ENCODE measurements at regions not wholly inside any gene's neighbourhood (a gene's known extent, or its start where the extent isn't known, plus 50 kb on each side); places are given as distances from the start of the nearest gene placed in this dataset.

GRCh38 chrX:121546317-121546716, 498.9 kb downstream of the GLUD2 start:
- no peak overlapping the region for H3K4me3 ChIP-seq
- H4K20me1 ChIP-seq (ENCODE audit: insufficient read depth, poor library complexity, severe bottlenecking), result no peaks in the 10 kb centered on the region
- H3K4me1 ChIP-seq (ENCODE audit: insufficient read depth), result no peaks in the 10 kb centered on the region
- H3K9me3 ChIP-seq (ENCODE audit: low read depth), result no peaks in the 10 kb centered on the region
- TF ChIP-seq CTCF (IDR thresholded peaks at IDR 0.05; ENCODE audit: poor library complexity), result no peak
- TF ChIP-seq EZH2 (IDR thresholded peaks at IDR 0.05; ENCODE audit: borderline replicate concordance), result no peak
- no peak for TF ChIP-seq EZH2phosphoT487 (IDR thresholded peaks at IDR 0.05; ENCODE audit: low read depth, severe bottlenecking, unreplicated experiment)
- no peak overlapping the region for H3K27ac ChIP-seq
- H3K36me3 ChIP-seq (replicated peaks; ENCODE audit: insufficient read depth, low read depth), result no peaks in the 10 kb centered on the region
- no peaks in the 10 kb centered on the region for H3K79me2 ChIP-seq
- H3K27me3 ChIP-seq, result no peaks in the 10 kb centered on the region
- H2AFZ ChIP-seq, result no peak overlapping the region
- WGBS (ENCODE audit: low lambda C conversion rate, missing lambda C conversion rate), result 76% methylated on average over 1 of the region's 1 CpG
- DNase-seq (ENCODE audit: low spot score), result no peak
- H3K4me2 ChIP-seq, result no peak overlapping the region
- H3K9me2 ChIP-seq (replicated peaks; ENCODE audit: insufficient read depth), result no peaks in the 10 kb centered on the region

- no peaks in the 10 kb centered on the region for H3K9me3 ChIP-seq (ENCODE audit: low read depth)
- no peak overlapping the region for H3K27ac ChIP-seq
- no peak overlapping the region for H3K4me2 ChIP-seq
- no peaks in the 10 kb centered on the region for H3K27me3 ChIP-seq
- no peaks in the 10 kb centered on the region for H3K9me2 ChIP-seq (replicated peaks; ENCODE audit: insufficient read depth)
- no peaks in the 10 kb centered on the region for H3K4me1 ChIP-seq (ENCODE audit: insufficient read depth)
- H3K36me3 ChIP-seq (replicated peaks; ENCODE audit: insufficient read depth, low read depth), result no peaks in the 10 kb centered on the region
- TF ChIP-seq EZH2phosphoT487 (IDR thresholded peaks at IDR 0.05; ENCODE audit: low read depth, severe bottlenecking, unreplicated experiment) (no peak), EZH2 (IDR thresholded peaks at IDR 0.05; ENCODE audit: borderline replicate concordance) (no peak), CTCF (IDR thresholded peaks at IDR 0.05; ENCODE audit: poor library complexity) (no peak)
- no peak overlapping the region for H3K4me3 ChIP-seq
- DNase-seq (ENCODE audit: low spot score), result no peak
- no peaks in the 10 kb centered on the region for H3K79me2 ChIP-seq
- no peak overlapping the region for H2AFZ ChIP-seq
- H4K20me1 ChIP-seq (ENCODE audit: insufficient read depth, poor library complexity, severe bottlenecking), result no peaks in the 10 kb centered on the region
- 50% methylated on average over 2 of the region's 2 CpGs for WGBS (ENCODE audit: low lambda C conversion rate, missing lambda C conversion rate)
Measured at GRCh38 chrX:121558886-121559285, 511.5 kb downstream of the GLUD2 start.

GRCh38 chrX:121562616-121563015, 515.2 kb downstream of the GLUD2 start:
- Histone ChIP-seq H3K27ac (no peak overlapping the region), H3K9me2 (replicated peaks; ENCODE audit: insufficient read depth) (no peaks in the 10 kb centered on the region), H3K79me2 (no peaks in the 10 kb centered on the region), H3K4me3 (no peak overlapping the region), H2AFZ (no peak overlapping the region), H3K36me3 (replicated peaks; ENCODE audit: insufficient read depth, low read depth) (no peaks in the 10 kb centered on the region), H4K20me1 (ENCODE audit: insufficient read depth, poor library complexity, severe bottlenecking) (no peaks in the 10 kb centered on the region), H3K4me1 (ENCODE audit: insufficient read depth) (no peaks in the 10 kb centered on the region), H3K4me2 (no peak overlapping the region), H3K9me3 (ENCODE audit: low read depth) (no peaks in the 10 kb centered on the region), H3K27me3 (no peaks in the 10 kb centered on the region)
- no peak for TF ChIP-seq CTCF (IDR thresholded peaks at IDR 0.05; ENCODE audit: poor library complexity)
- no peak for TF ChIP-seq EZH2phosphoT487 (IDR thresholded peaks at IDR 0.05; ENCODE audit: low read depth, severe bottlenecking, unreplicated experiment)
- no peak for DNase-seq (ENCODE audit: low spot score)

- no peaks in the 10 kb centered on the region for H3K27me3 ChIP-seq
- no peak for DNase-seq (ENCODE audit: low spot score)
- H2AFZ ChIP-seq, result no peak overlapping the region
- H4K20me1 ChIP-seq (ENCODE audit: insufficient read depth, poor library complexity, severe bottlenecking), result no peaks in the 10 kb centered on the region
- H3K27ac ChIP-seq, result no peak overlapping the region
- TF ChIP-seq EZH2phosphoT487 (IDR thresholded peaks at IDR 0.05; ENCODE audit: low read depth, severe bottlenecking, unreplicated experiment) (no peak), EZH2 (IDR thresholded peaks at IDR 0.05; ENCODE audit: borderline replicate concordance) (no peak), CTCF (IDR thresholded peaks at IDR 0.05; ENCODE audit: poor library complexity) (no peak)
- no peaks in the 10 kb centered on the region for H3K36me3 ChIP-seq (replicated peaks; ENCODE audit: insufficient read depth, low read depth)
- no peaks in the 10 kb centered on the region for H3K4me1 ChIP-seq (ENCODE audit: insufficient read depth)
- H3K9me3 ChIP-seq (ENCODE audit: low read depth), result no peaks in the 10 kb centered on the region
- no peak overlapping the region for H3K4me2 ChIP-seq
- no peaks in the 10 kb centered on the region for H3K79me2 ChIP-seq
- 64% methylated on average over 4 of the region's 4 CpGs for WGBS (ENCODE audit: low lambda C conversion rate, missing lambda C conversion rate)
- no peaks in the 10 kb centered on the region for H3K9me2 ChIP-seq (replicated peaks; ENCODE audit: insufficient read depth)
- no peak overlapping the region for H3K4me3 ChIP-seq
Measured at GRCh38 chrX:121569609-121570008, 522.2 kb downstream of the GLUD2 start.

All from hepatocyte (in vitro differentiated cells).